Skeletal muscle cell (primary cell): ENCODE measurements at regions not wholly inside any gene's neighbourhood (a gene's known extent, or its start where the extent isn't known, plus 50 kb on each side); places are given as distances from the start of the nearest gene placed in this dataset.

Source experiments
- DNase-seq: peaks from one replicate; pipeline ENCODE4 v3.0.0-alpha.2; 2010; ENCODE audit warnings: low read depth
- H3K4me3 ChIP-seq: 2 replicates; pipeline ENCODE4 v1.5.1; 2011; ENCODE audit warnings: low read depth, mild to moderate bottlenecking, control low read depth, low read length, moderate library complexity

DNA sequence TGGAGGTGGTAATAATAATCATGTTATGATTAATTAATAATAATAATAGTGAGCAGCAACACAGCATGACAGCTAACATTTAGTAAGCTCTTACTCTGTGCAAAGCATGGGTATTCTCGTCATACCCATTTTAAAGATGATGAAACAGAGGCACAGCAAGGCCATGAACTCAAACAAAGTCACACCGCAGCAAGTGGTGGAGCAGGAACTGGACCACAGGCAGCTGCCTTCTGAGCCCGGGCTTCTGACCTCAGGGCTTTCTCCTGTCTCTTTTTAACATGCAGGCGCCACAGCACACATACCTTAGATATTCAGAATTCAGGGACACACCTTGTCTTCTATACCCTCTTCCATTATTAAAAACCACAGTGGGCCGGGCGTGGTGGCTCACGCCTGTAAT, 50.7 kb upstream of the SPATA12 start:
- no peak for DNase-seq
- H3K4me3 ChIP-seq = no peak overlapping the region

- no peak for DNase-seq
- H3K4me3 ChIP-seq = no peak overlapping the region
These were observed 51.1 kb upstream of the SPATA12 start for GRCh38 chr3:57009367-57009766.

- DNase-seq = peak; percentile 86
These were observed 52.7 kb upstream of the SPATA12 start for GRCh38 chr3:57007521-57008460.

DNA sequence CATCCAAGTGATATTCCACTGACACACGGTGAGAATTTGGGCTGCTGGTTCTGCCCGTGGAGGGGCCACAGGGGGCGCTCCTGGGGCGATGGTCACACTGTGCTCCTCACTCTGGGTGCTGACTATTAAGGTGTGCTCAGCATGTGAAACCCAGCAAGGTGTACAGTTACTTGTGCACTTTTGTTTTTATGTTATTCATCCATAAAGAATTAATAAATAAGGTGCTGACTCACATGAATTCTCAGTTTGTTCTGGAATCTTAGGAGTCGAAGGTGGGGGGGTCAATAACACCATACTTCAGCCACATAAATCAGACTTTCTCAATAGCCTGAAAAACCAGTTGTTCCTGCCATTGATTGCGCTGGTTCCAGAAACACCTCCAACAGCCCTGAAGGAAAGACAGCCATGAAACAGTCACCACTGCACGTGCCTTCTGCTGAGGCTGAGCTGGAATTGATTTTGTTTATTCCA, 53.5 kb upstream of the SPATA12 start:
- no peak overlapping the region for H3K4me3 ChIP-seq
- DNase-seq = no peak

More at GRCh38 chr3:57007521-57008460, 52.7 kb upstream of the SPATA12 start:
- no peak overlapping the region for H3K4me3 ChIP-seq

GRCh38 chr3:57006179-57006657, 54.2 kb upstream of the SPATA12 start:
- DNase-seq = no peak
- H3K4me3 ChIP-seq = no peak overlapping the region

DNA sequence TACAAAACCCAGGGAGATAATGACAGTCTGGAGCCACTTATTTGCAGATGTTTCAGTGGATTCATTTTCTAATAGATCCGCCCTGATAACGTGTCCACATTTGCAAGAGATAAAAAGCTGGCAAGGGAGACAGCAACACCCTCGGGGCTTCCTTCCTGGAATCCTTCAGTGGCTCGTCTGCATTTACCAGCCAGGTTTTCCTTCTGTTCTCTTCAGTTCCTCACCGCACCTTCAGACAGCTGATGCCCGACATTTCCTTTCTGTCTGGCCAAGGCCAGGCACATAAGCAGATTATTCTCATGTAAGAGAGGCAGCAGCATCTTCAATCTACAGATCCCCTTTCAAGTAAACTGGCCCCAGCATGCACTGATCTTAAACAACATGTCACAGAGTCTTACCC, 56.2 kb upstream of the SPATA12 start:
- no peak for DNase-seq
- no peak overlapping the region for H3K4me3 ChIP-seq

GRCh38 chr3:57003676-57004075, 56.8 kb upstream of the SPATA12 start:
- no peak overlapping the region for H3K4me3 ChIP-seq
- no peak for DNase-seq

DNA sequence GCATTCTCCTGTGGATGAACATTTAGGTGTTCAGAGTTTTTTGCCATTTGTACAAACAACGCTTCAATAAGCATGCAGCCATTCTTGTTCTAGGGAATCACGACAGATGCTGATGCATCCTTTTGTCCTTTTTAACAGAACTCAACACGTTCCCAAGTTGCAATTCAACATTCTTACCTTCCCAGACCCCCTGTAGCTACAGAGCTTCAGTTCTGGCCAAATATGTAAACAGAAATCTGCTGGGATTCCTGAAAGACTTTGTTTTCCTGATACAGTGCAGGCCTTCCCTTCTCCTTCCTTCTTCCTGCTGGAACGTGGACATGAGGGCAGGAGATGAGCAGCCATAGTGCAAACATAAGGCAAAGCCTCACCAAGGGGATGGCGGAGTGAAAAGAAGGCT, 59.1 kb upstream of the SPATA12 start:
- no peak for DNase-seq

DNA sequence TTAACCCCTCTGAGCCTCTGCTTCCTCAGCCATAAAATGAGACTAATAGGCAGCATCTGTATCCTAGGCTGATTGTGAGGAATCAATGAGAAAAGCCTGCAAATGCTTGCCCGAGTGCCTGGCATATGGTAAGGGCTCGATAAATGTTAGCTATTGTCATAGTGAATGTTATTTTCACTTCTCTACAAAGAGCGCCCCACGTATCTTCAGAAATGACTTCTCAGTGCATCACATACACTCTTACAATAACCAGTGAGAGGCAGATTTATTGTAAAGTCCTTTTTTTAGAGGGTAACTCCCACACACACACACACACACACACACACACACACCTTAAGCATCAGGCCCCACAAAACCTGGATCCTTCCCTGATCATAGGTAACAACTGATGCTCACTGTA, 60.5 kb upstream of the SPATA12 start:
- H3K4me3 ChIP-seq = no peak overlapping the region
- no peak for DNase-seq

More for the DNA sequence above, 59.1 kb upstream of the SPATA12 start:
- H3K4me3 ChIP-seq = no peak overlapping the region

GRCh38 chr3:56999547-56999946, 60.9 kb upstream of the SPATA12 start:
- DNase-seq = no peak
- no peak overlapping the region for H3K4me3 ChIP-seq

- H3K4me3 ChIP-seq = no peak overlapping the region
- DNase-seq = no peak
These were observed 62.4 kb upstream of the SPATA12 start for GRCh38 chr3:56998076-56998529.

DNA sequence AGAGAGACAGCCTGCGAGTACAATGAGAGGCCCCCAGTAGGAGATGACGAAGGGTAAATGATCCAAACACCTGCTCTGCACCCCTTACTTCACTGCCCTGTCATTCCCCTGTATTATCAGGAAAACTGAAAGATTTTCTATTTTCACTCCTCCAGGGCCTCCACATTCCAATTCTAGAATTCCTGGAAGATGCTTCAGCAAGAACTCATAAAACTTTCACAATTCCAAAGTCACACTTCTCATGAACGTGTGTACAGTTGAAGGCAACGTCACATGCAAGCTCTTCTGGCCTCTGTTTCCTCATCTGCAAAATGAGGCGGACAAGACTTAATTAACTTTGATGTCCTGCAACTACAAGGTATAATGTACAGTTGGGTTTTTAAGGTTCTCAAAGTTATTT, 62.8 kb upstream of the SPATA12 start:
- H3K4me3 ChIP-seq = no peak overlapping the region
- no peak for DNase-seq

- H3K4me3 ChIP-seq = no peak overlapping the region
- no peak for DNase-seq
These were observed 63.4 kb upstream of the SPATA12 start for GRCh38 chr3:56997041-56997440.

- H3K4me3 ChIP-seq = no peak overlapping the region
- DNase-seq = no peak
These were observed 66.1 kb upstream of the SPATA12 start for GRCh38 chr3:56994391-56994790.

- no peak overlapping the region for H3K4me3 ChIP-seq
- DNase-seq = no peak
These were observed 69.8 kb upstream of the SPATA12 start for GRCh38 chr3:56990641-56991015.

DNA sequence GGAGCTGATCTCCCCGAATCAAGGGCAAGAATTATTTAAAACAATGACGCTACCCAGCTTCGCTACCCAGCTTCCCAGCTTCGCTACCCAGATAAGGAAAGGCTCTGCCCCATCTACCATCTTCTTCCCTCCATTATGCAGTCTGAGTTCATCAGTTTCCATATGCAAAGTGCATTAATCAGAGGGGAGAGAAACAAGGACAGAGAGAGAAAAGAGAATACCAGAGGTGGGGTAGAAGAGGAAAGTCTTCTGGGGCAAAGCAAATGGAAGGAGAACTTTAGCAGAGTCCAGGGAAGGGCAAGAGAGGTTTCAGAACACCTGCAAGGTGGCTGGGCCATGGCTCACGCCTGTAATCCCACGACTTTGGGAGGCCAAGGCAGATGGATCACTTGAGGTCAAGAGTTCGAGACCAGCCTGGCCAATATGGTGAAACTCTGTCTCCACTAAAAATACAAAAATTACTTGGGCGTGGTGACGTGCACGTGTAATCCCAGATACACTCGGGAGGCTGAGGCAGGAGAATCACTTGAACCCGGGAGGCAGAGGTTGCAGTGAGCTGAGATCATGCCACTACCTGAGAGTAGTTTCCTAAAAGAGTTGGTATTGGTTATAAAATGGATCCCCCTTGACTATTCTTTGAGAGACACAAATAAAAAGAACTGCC, 70.4 kb upstream of the SPATA12 start:
- no peak overlapping the region for H3K4me3 ChIP-seq
- DNase-seq = no peak

- no peak for DNase-seq
- H3K4me3 ChIP-seq = no peak overlapping the region
These were observed 71.1 kb upstream of the SPATA12 start for GRCh38 chr3:56989169-56989976.

GRCh38 chr3:56988458-56989168, 71.9 kb upstream of the SPATA12 start:
- DNase-seq = no peak
- H3K4me3 ChIP-seq = no peak overlapping the region

DNA sequence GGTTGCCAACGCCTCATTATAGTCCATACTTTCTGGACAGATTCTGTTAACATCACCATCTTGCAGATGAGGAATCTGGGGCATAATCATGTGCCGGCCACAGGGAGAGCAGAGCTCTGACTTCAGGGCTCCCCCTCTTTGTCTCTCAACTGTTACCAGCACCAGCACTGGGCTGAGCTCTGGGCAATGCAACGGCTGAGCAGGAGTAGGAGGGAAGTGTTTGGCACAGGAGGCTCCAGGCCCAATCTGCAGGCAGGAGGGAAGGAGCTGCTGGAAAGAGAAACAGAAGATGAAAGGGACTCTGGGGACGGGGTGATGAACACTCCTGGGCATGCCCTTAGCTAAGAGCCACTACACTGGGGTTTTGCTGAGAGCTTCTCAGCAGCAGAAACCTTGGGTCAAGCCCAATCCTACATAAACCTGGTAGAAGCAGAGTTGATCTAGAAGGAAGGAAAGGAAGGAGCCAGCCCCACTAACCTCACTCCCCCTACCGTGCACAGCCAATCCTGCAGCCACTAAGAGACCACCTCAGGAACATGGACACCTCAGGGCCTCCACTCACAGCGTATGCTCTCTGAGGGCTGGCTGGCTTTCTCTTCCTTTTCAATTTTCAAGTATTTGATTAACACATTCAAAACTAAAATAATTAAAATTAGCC, 73.1 kb upstream of the SPATA12 start:
- no peak for DNase-seq
- no peak overlapping the region for H3K4me3 ChIP-seq
